Endothelial cell of umbilical vein (primary cell): ENCODE measurements at regions not wholly inside any gene's neighbourhood (a gene's known extent, or its start where the extent isn't known, plus 50 kb on each side); places are given as distances from the start of the nearest gene placed in this dataset.

ENCODE experiments used
- BruUV-seq: library from RNA; stranded (reverse); fragments of 400-500 nt; replicated peaks from 2 replicates; lab custom pipeline; 2021; lab: Mats Ljungman, UMichigan
- CTCF ChIA-PET: fragments of 300-600, 350-600 bp; sonication (Branson Sonifier 250); formaldehyde crosslinking; loops from one replicate; lab custom pipeline; 2021; ENCODE audit warnings: antibody characterized with exemption, inconsistent platforms; lab: Charles Lee
- POLR2A ChIA-PET: fragments of 300-600, 350-600 bp; sonication (Branson Sonifier 250); formaldehyde crosslinking; loops from one replicate; lab custom pipeline; 2021; ENCODE audit warnings: antibody characterized with exemption, inconsistent platforms; lab: Charles Lee
- DNase-seq: peaks from one replicate; pipeline ENCODE4 v3.0.0-alpha.2; 2011; ENCODE audit warnings: low read depth, low spot score
- FAIRE-seq: peaks from 2 replicates; lab custom pipeline; 2011; peaks lifted over from hg19 to GRCh38; lab: Jason Lieb, UNC
- H2AFZ ChIP-seq: 2 replicates; pipeline ENCODE4 v1.6.0; 2012; ENCODE audit warnings: low read depth, low read length, control low read depth, inconsistent platforms
- H3K27ac ChIP-seq: 2 replicates; pipeline ENCODE4 v1.5.1; 2011; ENCODE audit warnings: low read depth, mild to moderate bottlenecking, control low read depth, low read length, moderate library complexity; ENCODE audit not compliant: insufficient read depth
- H3K27me3 ChIP-seq, 2 experiments: 2 replicates each; pipeline versions ENCODE4 v1.6.0 to v1.6.1; 2011; ENCODE audit warnings: low read length in 2 of 2, mixed read lengths in 1 of 2; ENCODE audit not compliant: control insufficient read depth in 2 of 2, insufficient read depth in 2 of 2
- H3K36me3 ChIP-seq, 2 experiments: 2 replicates in 1 of 2; 3 replicates in 1 of 2; pipeline ENCODE4 v1.5.1; 2011; ENCODE audit warnings: low read length in 2 of 2, mild to moderate bottlenecking in 1 of 2, moderate library complexity in 1 of 2; ENCODE audit not compliant: control insufficient read depth in 2 of 2, insufficient read depth in 2 of 2; ENCODE audit errors: extremely low read depth in 1 of 2
- H3K4me1 ChIP-seq: 3 replicates; pipeline ENCODE4 v1.5.1; 2011; ENCODE audit warnings: mild to moderate bottlenecking, low read length; ENCODE audit not compliant: control insufficient read depth, insufficient read depth; ENCODE audit errors: extremely low read depth
- H3K4me2 ChIP-seq: 2 replicates; pipeline ENCODE4 v1.6.1; 2011; ENCODE audit warnings: low read length, control low read depth, mixed read lengths; ENCODE audit not compliant: insufficient read depth
- H3K4me3 ChIP-seq, 3 experiments: fragments of 200-600 bp in 1 of 3; sonication (generic), shearing (Covaris generic) in 1 of 3; replicated peaks in 1 of 3; 2 replicates each; pipeline ENCODE4 v1.5.1; 2011 to 2016; ENCODE audit warnings: control low read depth in 3 of 3, low read length in 3 of 3, mild to moderate bottlenecking in 2 of 3, inconsistent platforms in 1 of 3, low read depth in 1 of 3, moderate library complexity in 1 of 3; ENCODE audit not compliant: insufficient read depth in 1 of 3
- H3K79me2 ChIP-seq: 2 replicates; pipeline ENCODE4 v1.6.0; 2012; ENCODE audit warnings: low read length, inconsistent platforms; ENCODE audit not compliant: control insufficient read depth, insufficient read depth
- H3K9ac ChIP-seq: replicated peaks from 2 replicates; pipeline ENCODE3; 2011; ENCODE audit warnings: low read length, control low read depth; ENCODE audit not compliant: insufficient read depth; ENCODE audit errors: extremely low read depth
- H3K9me1 ChIP-seq: replicated peaks from 3 replicates; pipeline ENCODE4 v1.6.0; 2011; ENCODE audit warnings: mild to moderate bottlenecking, low read length; ENCODE audit not compliant: control insufficient read depth, insufficient read depth; ENCODE audit errors: extremely low read depth
- H3K9me3 ChIP-seq: replicated peaks from 2 replicates; pipeline ENCODE4 v1.5.1; 2012; ENCODE audit warnings: low read length, inconsistent platforms; ENCODE audit not compliant: control insufficient read depth, insufficient read depth
- H4K20me1 ChIP-seq: replicated peaks from 2 replicates; pipeline ENCODE3; 2011; ENCODE audit warnings: mild to moderate bottlenecking, low read length; ENCODE audit not compliant: control insufficient read depth, insufficient read depth; ENCODE audit errors: extremely low read depth
- EZH2 ChIP-seq: IDR thresholded peaks from 2 replicates; pipeline ENCODE4 v1.6.1; 2012; ENCODE audit warnings: borderline replicate concordance, low read depth, mild to moderate bottlenecking, moderate library complexity, low read length, inconsistent platforms; ENCODE audit not compliant: severe bottlenecking
- FOS ChIP-seq: IDR thresholded peaks from 2 replicates; pipeline ENCODE4 v1.6.1; 2011; ENCODE audit warnings: mild to moderate bottlenecking, low read length, moderate library complexity, borderline replicate concordance; ENCODE audit not compliant: insufficient read depth
- GATA2 ChIP-seq: IDR thresholded peaks from 2 replicates; pipeline ENCODE4 v1.7.0; 2011; ENCODE audit warnings: low read depth, mild to moderate bottlenecking, moderate library complexity, mixed read lengths, low read length; ENCODE audit not compliant: insufficient read length, insufficient read depth
- JUN ChIP-seq: IDR thresholded peaks from 2 replicates; pipeline ENCODE4 v1.6.1; 2011; ENCODE audit warnings: borderline replicate concordance, low read depth; ENCODE audit not compliant: insufficient read length, insufficient read depth
- MYC ChIP-seq: IDR thresholded peaks from one replicate; pipeline ENCODE4 v1.6.1; 2011; ENCODE audit warnings: mild to moderate bottlenecking, low read depth, low read length
- POLR2A ChIP-seq: IDR thresholded peaks from 2 replicates; pipeline ENCODE4 v1.6.1; 2012; ENCODE audit warnings: low read depth, mild to moderate bottlenecking, control low read depth, low read length
- POLR2AphosphoS5 ChIP-seq: IDR thresholded peaks from 2 replicates; pipeline ENCODE4 v1.6.1; 2012; ENCODE audit warnings: low read depth, mild to moderate bottlenecking, control low read depth, low read length, moderate library complexity; ENCODE audit not compliant: insufficient read depth
- dilution Hi-C: fragments of 300-500 bp; cut with MboI; formaldehyde crosslinking; loops from one replicate; pipeline ENCODE4 v1.15.0; 2019; ENCODE audit warnings: low sequenced_read_pairs; ENCODE audit not compliant: extremely low pct_ligation_motif_present
- intact Hi-C: fragments of 100-400 bp; cut with micrococcal nuclease; formaldehyde crosslinking; loops from one replicate; pipeline ENCODE4 v1.10.0; 2022
- TF ChIP-seq, protein P1 (sequence below): IDR thresholded peaks from 2 replicates; pipeline ENCODE4 v1.6.1; 2011; ENCODE audit not compliant: insufficient read depth, insufficient read length
- TF ChIP-seq, protein P2 (sequence below), 2 donors: IDR thresholded peaks; 1 replicate in 1 of 2; 2 replicates in 1 of 2; pipeline ENCODE4 v1.5.1; 2011; ENCODE audit warnings: low read length in 2 of 2, mild to moderate bottlenecking in 2 of 2, moderate library complexity in 2 of 2, control low read depth in 1 of 2, inconsistent platforms in 1 of 2, low read depth in 1 of 2; ENCODE audit not compliant: insufficient read depth in 1 of 2; ENCODE audit errors: extremely low read depth in 1 of 2

DNA sequence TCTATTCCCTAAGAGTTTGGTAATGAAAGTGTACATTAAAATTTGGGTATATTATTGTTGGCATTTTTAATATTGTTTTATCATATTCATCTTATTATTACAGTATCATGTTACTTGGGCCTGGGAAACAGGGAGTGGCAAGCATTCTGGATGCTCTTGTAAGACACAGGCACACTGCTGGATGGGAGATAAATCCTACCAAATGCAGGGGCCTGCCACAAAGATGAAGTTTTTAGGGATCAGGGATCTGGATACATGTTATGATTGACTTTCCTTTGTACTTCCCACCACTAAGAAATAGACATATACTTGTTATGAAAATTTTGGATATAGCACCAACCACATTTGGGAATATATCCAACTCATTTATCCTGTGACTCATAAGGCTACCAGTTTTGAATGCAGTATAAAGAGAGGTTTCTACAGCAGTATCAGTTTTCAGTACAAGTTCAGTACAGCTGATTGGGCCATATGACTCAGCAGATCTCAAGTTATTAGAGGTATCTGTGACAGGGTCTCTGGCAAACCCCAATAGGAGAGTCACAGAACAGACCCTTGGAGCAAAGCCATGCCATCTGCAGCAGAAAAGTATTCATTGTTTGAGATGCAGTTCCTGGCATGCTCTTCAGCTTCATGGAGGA, 360.1 kb downstream of the DMAC1 start:
- Histone ChIP-seq H3K9ac (no peak overlapping the region), H3K27ac (no peak overlapping the region), H3K9me3 (no peaks in the 10 kb centered on the region), H3K4me2 (no peak overlapping the region), H3K27me3 (no peaks in the 10 kb centered on the region), H3K9me1 (no peaks in the 10 kb centered on the region), H3K4me3 (no peak overlapping the region), H3K36me3 (no peaks in the 10 kb centered on the region), H4K20me1 (no peaks in the 10 kb centered on the region), H3K4me1 (no peaks in the 10 kb centered on the region), H2AFZ (no peak overlapping the region), H3K79me2 (no peaks in the 10 kb centered on the region)
- dilution Hi-C loops (no loop called here), intact Hi-C loops (no loop called here)
- DNase-seq = no peak
- no peak for FAIRE-seq
- TF ChIP-seq MYC (no peak), POLR2A (no peak), EZH2 (no peak), POLR2AphosphoS5 (no peak), FOS (no peak), JUN (no peak)
- TF ChIP-seq, protein P1, sequence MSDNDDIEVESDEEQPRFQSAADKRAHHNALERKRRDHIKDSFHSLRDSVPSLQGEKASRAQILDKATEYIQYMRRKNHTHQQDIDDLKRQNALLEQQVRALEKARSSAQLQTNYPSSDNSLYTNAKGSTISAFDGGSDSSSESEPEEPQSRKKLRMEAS = no peak
- no TSS peak for BruUV-seq
- ChIA-PET CTCF (no interaction called here), POLR2A (no interaction called here)

DNA sequence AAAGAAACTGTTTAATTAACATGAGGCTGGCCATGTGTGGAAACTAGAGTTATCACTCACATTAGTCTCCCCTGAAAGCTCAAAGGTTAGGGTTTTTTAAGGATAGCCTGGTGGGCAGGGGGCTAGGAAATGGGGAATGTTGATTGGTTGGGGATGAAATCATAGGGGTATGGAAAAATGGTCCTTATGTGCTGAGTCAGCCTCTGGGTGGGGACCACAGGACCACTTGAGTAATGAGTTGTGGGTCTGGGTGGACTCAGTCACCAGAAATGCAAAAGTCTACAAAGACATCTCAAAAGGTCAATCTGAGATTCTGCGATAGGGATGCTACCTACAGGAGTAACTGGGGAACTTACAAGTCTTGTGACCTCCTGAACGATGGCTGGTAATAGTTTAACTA, 362.8 kb downstream of the DMAC1 start:
- Histone ChIP-seq H3K9me1 (no peaks in the 10 kb centered on the region), H3K4me3 (no peak overlapping the region), H3K4me1 (no peaks in the 10 kb centered on the region), H3K9ac (no peak overlapping the region), H3K27ac (no peak overlapping the region), H3K27me3 (no peaks in the 10 kb centered on the region), H3K9me3 (peaks cover 3% of the 10 kb centered on the region), H2AFZ (no peak overlapping the region), H4K20me1 (no peaks in the 10 kb centered on the region), H3K79me2 (no peaks in the 10 kb centered on the region), H3K36me3 (no peaks in the 10 kb centered on the region), H3K4me2 (no peak overlapping the region)
- dilution Hi-C loops = no loop called here
- POLR2A ChIA-PET = no interaction called here
- CTCF ChIA-PET = no interaction called here
- intact Hi-C loops = no loop called here
- BruUV-seq = no TSS peak
- DNase-seq = no peak
- no peak for FAIRE-seq
- no peak for TF ChIP-seq POLR2A
- no peak for TF ChIP-seq JUN
- TF ChIP-seq POLR2AphosphoS5 = no peak
- TF ChIP-seq GATA2 = no peak
- TF ChIP-seq, protein P2, sequence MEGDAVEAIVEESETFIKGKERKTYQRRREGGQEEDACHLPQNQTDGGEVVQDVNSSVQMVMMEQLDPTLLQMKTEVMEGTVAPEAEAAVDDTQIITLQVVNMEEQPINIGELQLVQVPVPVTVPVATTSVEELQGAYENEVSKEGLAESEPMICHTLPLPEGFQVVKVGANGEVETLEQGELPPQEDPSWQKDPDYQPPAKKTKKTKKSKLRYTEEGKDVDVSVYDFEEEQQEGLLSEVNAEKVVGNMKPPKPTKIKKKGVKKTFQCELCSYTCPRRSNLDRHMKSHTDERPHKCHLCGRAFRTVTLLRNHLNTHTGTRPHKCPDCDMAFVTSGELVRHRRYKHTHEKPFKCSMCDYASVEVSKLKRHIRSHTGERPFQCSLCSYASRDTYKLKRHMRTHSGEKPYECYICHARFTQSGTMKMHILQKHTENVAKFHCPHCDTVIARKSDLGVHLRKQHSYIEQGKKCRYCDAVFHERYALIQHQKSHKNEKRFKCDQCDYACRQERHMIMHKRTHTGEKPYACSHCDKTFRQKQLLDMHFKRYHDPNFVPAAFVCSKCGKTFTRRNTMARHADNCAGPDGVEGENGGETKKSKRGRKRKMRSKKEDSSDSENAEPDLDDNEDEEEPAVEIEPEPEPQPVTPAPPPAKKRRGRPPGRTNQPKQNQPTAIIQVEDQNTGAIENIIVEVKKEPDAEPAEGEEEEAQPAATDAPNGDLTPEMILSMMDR (IDR thresholded peaks at IDR 0.05; ENCODE audit: extremely low read depth in 1 of 2, insufficient read depth in 1 of 2, low read depth in 1 of 2, low read length in 2 of 2) = no peak
- no peak for TF ChIP-seq EZH2
- TF ChIP-seq MYC = no peak
- TF ChIP-seq, protein P1 = no peak
- no peak for TF ChIP-seq FOS
